Activated CD8-positive, alpha-beta T cell treated with anti-CD3 and anti-CD28 coated beads for 36 hours (primary cell): ENCODE measurements at regions not wholly inside any gene's neighbourhood (a gene's known extent, or its start where the extent isn't known, plus 50 kb on each side); places are given as distances from the start of the nearest gene placed in this dataset.
"Not testable (repeated sequence)": the region's sequence is repeated elsewhere in the genome, so short reads cannot be mapped to it uniquely, and the experiment has no call there.

ENCODE experiments used
- ATAC-seq: fragments of 200-7000 bp; cut with Tn5 transposase; one replicate; pipeline ENCODE4 v1.10.0; 2021; ENCODE audit warnings: mild to moderate bottlenecking, moderate library complexity
- CTCF ChIA-PET: fragments of 350-600 bp; sonication (Branson Sonifier 250); formaldehyde crosslinking; loops from one replicate; lab custom pipeline; 2021; ENCODE audit warnings: antibody characterized with exemption; lab: Charles Lee
- POLR2A ChIA-PET: fragments of 350-600 bp; sonication (Branson Sonifier 250); formaldehyde crosslinking; loops from one replicate; lab custom pipeline; 2021; ENCODE audit warnings: antibody characterized with exemption; lab: Charles Lee
- DNase-seq: peaks from one replicate; pipeline ENCODE4 v3.0.0-alpha.2; 2020
- H3K27ac Mint-ChIP-seq: one replicate; pipeline ENCODE4 v1.8.0; 2021; ENCODE audit warnings: mild to moderate bottlenecking, mixed read lengths
- H3K27me3 Mint-ChIP-seq: one replicate; pipeline ENCODE4 v1.8.0; 2021; ENCODE audit warnings: mixed read lengths
- H3K36me3 Mint-ChIP-seq: one replicate; pipeline ENCODE4 v1.8.0; 2021; ENCODE audit warnings: low read depth, mixed read lengths
- H3K4me1 Mint-ChIP-seq: one replicate; pipeline ENCODE4 v1.8.0; 2021; ENCODE audit warnings: low read depth, mixed read lengths
- H3K4me3 Mint-ChIP-seq: one replicate; pipeline ENCODE4 v1.8.0; 2021; ENCODE audit warnings: mild to moderate bottlenecking, moderate library complexity, mixed read lengths
- H3K9me3 Mint-ChIP-seq: one replicate; pipeline ENCODE4 v1.8.0; 2021; ENCODE audit warnings: mixed read lengths
- intact Hi-C: fragments of 100-400 bp; cut with micrococcal nuclease; formaldehyde crosslinking; loops from one replicate; pipeline ENCODE4 v1.10.0; 2022
- TF ChIP-seq, protein P1 (sequence below): fragments of 200-600 bp; IDR thresholded peaks from one replicate; pipeline ENCODE4 v1.8.0; 2022; ENCODE audit warnings: antibody characterized with exemption, mild to moderate bottlenecking

GRCh38 chrX:758917-759316, 128.3 kb downstream of the SHOX start:
- H3K4me1 Mint-ChIP-seq, result no peaks in the 10 kb centered on the region
- no peak overlapping the region for H3K4me3 Mint-ChIP-seq
- intact Hi-C loops, result no loop called here
- no peaks in the 10 kb centered on the region for H3K36me3 Mint-ChIP-seq
- DNase-seq (no peak), ATAC-seq (no peak)
- H3K27ac Mint-ChIP-seq, result no peak overlapping the region
- POLR2A ChIA-PET, result no interaction called here
- CTCF ChIA-PET, result no interaction called here
- peaks cover 2% of the 10 kb centered on the region for H3K27me3 Mint-ChIP-seq
- TF ChIP-seq, protein P1, sequence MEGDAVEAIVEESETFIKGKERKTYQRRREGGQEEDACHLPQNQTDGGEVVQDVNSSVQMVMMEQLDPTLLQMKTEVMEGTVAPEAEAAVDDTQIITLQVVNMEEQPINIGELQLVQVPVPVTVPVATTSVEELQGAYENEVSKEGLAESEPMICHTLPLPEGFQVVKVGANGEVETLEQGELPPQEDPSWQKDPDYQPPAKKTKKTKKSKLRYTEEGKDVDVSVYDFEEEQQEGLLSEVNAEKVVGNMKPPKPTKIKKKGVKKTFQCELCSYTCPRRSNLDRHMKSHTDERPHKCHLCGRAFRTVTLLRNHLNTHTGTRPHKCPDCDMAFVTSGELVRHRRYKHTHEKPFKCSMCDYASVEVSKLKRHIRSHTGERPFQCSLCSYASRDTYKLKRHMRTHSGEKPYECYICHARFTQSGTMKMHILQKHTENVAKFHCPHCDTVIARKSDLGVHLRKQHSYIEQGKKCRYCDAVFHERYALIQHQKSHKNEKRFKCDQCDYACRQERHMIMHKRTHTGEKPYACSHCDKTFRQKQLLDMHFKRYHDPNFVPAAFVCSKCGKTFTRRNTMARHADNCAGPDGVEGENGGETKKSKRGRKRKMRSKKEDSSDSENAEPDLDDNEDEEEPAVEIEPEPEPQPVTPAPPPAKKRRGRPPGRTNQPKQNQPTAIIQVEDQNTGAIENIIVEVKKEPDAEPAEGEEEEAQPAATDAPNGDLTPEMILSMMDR, result no peak
- no peaks in the 10 kb centered on the region for H3K9me3 Mint-ChIP-seq

- ATAC-seq (no peak), DNase-seq (no peak)
- no peak overlapping the region for H3K4me3 Mint-ChIP-seq
- no peaks in the 10 kb centered on the region for H3K36me3 Mint-ChIP-seq
- CTCF ChIA-PET, result no interaction called here
- intact Hi-C loops, result no loop called here
- H3K9me3 Mint-ChIP-seq, result peaks cover 2% of the 10 kb centered on the region
- H3K27me3 Mint-ChIP-seq, result no peaks in the 10 kb centered on the region
- H3K4me1 Mint-ChIP-seq, result no peaks in the 10 kb centered on the region
- POLR2A ChIA-PET, result no interaction called here
- TF ChIP-seq, protein P1, result no peak
- no peak overlapping the region for H3K27ac Mint-ChIP-seq
Measured at GRCh38 chrX:750812-751211, 120.2 kb downstream of the SHOX start.

DNA sequence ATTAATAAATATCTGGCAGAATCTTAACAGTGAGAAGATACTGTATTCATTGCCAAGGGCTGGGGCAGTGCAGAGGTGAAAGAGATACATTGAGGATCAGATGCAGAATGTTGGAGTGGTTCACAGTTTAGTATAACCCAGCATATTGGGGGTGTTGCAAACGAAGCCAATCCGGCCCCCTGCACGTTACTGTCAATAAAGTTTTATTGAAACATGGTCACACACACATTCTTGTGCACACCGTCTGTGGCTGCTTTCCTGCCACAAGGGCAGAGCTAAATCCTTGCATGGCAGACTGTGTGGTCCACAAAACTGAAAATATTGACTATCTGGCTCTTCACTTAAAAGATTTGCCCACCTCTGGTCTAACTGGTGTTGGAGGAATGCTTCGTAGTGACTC, 119.7 kb downstream of the SHOX start:
- Mint-ChIP-seq H3K4me3 (no peak overlapping the region), H3K4me1 (no peaks in the 10 kb centered on the region), H3K36me3 (no peaks in the 10 kb centered on the region), H3K27me3 (no peaks in the 10 kb centered on the region), H3K27ac (no peak overlapping the region), H3K9me3 (peaks cover 2% of the 10 kb centered on the region)
- TF ChIP-seq, protein P1, result no peak
- ChIA-PET POLR2A (no interaction called here), CTCF (no interaction called here)
- DNase-seq (no peak), ATAC-seq (no peak)
- intact Hi-C loops, result no loop called here

- Mint-ChIP-seq H3K27me3 (peaks cover 2% of the 10 kb centered on the region), H3K4me1 (no peaks in the 10 kb centered on the region), H3K9me3 (peaks cover 11% of the 10 kb centered on the region), H3K4me3 (no peak overlapping the region), H3K36me3 (no peaks in the 10 kb centered on the region), H3K27ac (no peak overlapping the region)
- DNase-seq (no peak), ATAC-seq (no peak)
- TF ChIP-seq, protein P1, result no peak
- ChIA-PET CTCF (no interaction called here), POLR2A (no interaction called here)
- intact Hi-C loops, result no loop called here
Measured at GRCh38 chrX:747176-747575, 116.6 kb downstream of the SHOX start.

DNA sequence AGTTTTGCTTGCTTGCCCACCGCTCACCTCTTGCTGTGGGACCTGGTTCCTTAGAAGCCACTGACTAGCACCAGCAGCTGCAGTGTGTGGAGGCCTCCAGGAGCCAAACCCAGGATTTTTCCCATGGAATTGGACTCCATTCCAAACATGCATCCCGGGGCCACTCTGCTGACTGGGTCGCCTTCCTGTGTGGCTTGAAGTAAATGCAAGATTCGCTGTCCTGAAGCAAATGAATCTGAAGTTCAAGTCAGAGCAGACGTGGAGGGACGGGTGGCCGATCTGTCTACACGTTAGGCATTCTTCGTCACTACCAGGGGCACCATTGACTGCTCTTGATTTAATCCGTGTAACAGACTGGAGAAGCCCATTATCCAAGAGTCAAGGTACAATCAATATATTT, 109.0 kb downstream of the SHOX start:
- CTCF ChIA-PET, result no interaction called here
- H3K9me3 Mint-ChIP-seq, result peaks cover 20% of the 10 kb centered on the region

DNA sequence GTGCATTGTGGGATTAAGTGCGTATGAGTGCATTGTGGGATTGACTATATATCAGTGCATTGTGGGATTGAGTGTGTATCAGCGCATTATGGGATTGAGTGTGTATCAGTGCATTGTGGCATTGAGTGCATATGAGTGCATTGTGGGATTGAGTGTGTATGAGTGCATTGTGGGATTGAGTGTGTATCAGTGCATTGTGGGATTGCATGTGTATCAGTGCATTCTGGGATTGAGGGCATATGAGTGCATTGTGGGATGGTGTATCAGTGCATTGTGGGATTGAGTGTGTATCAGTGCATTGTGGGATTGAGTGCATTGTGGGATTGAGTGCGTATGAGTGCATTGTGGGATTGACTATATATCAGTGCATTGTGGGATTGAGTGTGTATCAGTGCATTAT, 106.4 kb downstream of the SHOX start:
- H3K27ac Mint-ChIP-seq, POLR2A ChIA-PET, H3K4me3 Mint-ChIP-seq, H3K36me3 Mint-ChIP-seq, ATAC-seq, H3K9me3 Mint-ChIP-seq, H3K27me3 Mint-ChIP-seq, H3K4me1 Mint-ChIP-seq, intact Hi-C loops, DNase-seq, CTCF ChIA-PET: not testable (repeated sequence)

More for the DNA sequence above, 109.0 kb downstream of the SHOX start:
- H3K4me1 Mint-ChIP-seq, result no peaks in the 10 kb centered on the region
- H3K4me3 Mint-ChIP-seq, result no peak overlapping the region
- no peak for ATAC-seq
- no peak overlapping the region for H3K27ac Mint-ChIP-seq
- TF ChIP-seq, protein P1, result no peak
- no peaks in the 10 kb centered on the region for H3K27me3 Mint-ChIP-seq
- intact Hi-C loops, result no loop called here
- no peaks in the 10 kb centered on the region for H3K36me3 Mint-ChIP-seq
- POLR2A ChIA-PET, result no interaction called here
- no peak for DNase-seq
